ENCODE measurements at regions not wholly inside any gene's neighbourhood (a gene's known extent, or its start where the extent isn't known, plus 50 kb on each side); places are given as distances from the start of the nearest gene placed in this dataset.

- TF ChIP-seq POLR2AphosphoS5 (IDR thresholded peaks at IDR 0.05): no peak
- TF ChIP-seq, protein P1, sequence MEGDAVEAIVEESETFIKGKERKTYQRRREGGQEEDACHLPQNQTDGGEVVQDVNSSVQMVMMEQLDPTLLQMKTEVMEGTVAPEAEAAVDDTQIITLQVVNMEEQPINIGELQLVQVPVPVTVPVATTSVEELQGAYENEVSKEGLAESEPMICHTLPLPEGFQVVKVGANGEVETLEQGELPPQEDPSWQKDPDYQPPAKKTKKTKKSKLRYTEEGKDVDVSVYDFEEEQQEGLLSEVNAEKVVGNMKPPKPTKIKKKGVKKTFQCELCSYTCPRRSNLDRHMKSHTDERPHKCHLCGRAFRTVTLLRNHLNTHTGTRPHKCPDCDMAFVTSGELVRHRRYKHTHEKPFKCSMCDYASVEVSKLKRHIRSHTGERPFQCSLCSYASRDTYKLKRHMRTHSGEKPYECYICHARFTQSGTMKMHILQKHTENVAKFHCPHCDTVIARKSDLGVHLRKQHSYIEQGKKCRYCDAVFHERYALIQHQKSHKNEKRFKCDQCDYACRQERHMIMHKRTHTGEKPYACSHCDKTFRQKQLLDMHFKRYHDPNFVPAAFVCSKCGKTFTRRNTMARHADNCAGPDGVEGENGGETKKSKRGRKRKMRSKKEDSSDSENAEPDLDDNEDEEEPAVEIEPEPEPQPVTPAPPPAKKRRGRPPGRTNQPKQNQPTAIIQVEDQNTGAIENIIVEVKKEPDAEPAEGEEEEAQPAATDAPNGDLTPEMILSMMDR (IDR thresholded peaks at IDR 0.05): no peak
These were observed 64.2 kb upstream of the UMPS start for GRCh38 chr3:124666067-124666466.
